ENCODE measurements at regions not wholly inside any gene's neighbourhood (a gene's known extent, or its start where the extent isn't known, plus 50 kb on each side); places are given as distances from the start of the nearest gene placed in this dataset.

DNA sequence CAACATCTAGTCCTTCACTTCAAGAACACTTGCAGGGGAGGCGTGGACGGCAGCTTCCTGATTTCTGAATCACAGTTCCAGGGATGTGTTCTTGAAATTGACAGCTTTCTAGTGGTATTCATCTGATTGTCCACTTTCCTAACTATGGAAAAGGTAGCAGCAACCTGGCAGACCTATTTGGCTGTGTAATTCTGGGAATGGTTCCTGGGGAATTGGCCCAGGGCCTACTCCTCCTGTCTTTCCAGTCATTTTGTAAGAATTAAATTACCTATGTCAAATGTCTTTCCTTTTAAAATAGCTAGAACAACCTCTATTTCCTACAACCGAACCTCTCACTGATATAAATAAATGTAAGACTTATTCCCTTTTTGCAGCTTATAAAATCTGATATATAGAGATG is 85.5 kb upstream of the RSPO3 start:
- Mint-ChIP-seq H3K36me3 (no peaks in the 10 kb centered on the region), H3K4me1 (no peaks in the 10 kb centered on the region), H3K27me3 (no peaks in the 10 kb centered on the region), H3K27ac (no peak overlapping the region), H3K9me3 (peaks cover 0 to 5% (median 0%) of the 10 kb centered on the region in 7 donors), H3K4me3 (no peak overlapping the region)
- H3K9me3 ChIP-seq (ENCODE audit: control insufficient read depth in 2 of 2, low read length in 2 of 2), result no peaks in the 10 kb centered on the region
- no peak for DNase-seq
- no peaks in the 10 kb centered on the region for H3K4me1 ChIP-seq (ENCODE audit: control insufficient read depth, insufficient read depth, low read length, poor library complexity, severe bottlenecking)
- ATAC-seq (ENCODE audit: low read depth in 2 of 2), result no peak
- H3K27ac ChIP-seq (ENCODE audit: insufficient read depth, low read length, poor library complexity, severe bottlenecking), result no peak overlapping the region
- H3K27me3 ChIP-seq (ENCODE audit: control insufficient read depth, insufficient read depth, low read length), result no peaks in the 10 kb centered on the region
- H3K4me3 ChIP-seq (ENCODE audit: low read depth, low read length), result no peak overlapping the region
- no peaks in the 10 kb centered on the region for H3K36me3 ChIP-seq (ENCODE audit: control insufficient read depth, insufficient read depth, low read length)

DNA sequence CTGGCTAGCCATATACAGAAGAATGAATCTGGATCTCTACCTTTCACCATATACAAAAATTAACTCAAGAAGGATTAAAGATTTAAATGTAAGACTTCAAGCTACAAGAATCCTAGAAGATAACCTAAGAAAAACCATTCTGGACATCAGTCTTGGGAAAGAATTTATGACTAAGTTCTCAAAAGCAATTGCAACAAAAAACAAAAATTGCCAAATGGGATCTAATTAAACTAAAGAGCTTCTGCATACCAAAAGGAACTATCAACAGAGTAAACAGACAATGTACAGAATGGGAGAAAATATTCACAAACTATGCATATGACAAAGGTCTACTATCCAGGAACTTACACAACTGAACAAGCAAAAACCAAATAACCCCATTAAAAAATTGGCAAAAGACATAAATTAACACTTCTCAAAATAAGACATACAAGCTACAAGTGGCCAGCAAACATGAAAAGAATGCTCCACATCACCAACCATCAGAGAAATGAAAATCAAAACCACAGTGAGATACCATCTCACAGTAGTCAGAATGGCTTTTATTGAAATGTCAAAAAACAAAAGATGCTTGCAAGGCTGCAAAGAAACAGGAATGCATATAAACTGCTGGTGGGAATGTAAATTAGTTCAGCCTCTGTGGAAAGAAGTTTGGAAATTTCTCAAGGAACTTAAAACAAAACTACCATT is 66.8 kb upstream of the RSPO3 start:
- H3K36me3 Mint-ChIP-seq, result no peaks in the 10 kb centered on the region
- ATAC-seq (ENCODE audit: low read depth in 2 of 2), result no peak

DNA sequence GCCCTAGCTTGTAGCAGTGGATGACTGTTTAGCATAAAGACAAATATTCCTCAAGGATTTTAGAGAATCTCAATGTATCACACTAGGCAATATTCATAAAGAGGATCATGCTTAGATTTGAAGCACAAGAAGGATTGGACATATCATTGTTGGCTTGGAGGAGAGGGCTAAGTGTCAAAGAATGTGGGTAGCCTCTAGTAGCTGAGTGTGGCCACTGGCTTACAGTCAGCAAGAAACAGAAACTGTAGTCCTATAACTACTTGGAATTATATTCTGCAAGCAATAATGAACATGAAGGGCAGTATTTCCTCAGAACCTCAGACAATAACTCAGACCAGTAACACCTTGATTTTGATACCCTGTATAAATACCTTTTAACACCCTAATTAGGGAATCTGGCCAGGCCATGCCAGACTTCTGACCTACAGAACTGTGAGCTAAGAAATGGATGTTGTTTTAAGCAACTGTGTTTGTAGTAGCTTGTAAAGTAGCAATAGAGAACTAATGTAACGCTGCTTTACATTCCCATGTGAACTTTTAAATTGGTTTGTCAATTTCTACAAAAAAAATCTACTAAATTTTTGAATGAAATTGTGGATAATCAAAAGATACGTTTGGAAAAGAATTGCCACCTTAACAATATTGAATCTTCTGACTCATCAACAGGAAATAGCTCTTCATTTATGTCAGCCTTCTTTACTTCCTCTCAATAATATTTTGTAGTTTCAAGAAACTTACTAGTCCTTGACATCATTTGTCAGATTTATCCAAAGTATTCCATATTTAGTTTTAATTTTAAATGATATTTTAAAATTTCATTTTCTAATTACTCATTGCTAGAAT is 65.2 kb upstream of the RSPO3 start:
- H3K27ac Mint-ChIP-seq, result peak overlapping the region in 1 of 3 donors; percentile 24
- no peaks in the 10 kb centered on the region for H3K36me3 ChIP-seq (ENCODE audit: control insufficient read depth, insufficient read depth, low read length)
- no peaks in the 10 kb centered on the region for H3K27me3 ChIP-seq (ENCODE audit: control insufficient read depth, insufficient read depth, low read length)
- ATAC-seq (ENCODE audit: low read depth in 2 of 2) (no peak), DNase-seq (no peak)
- no peaks in the 10 kb centered on the region for H3K4me1 ChIP-seq (ENCODE audit: control insufficient read depth, insufficient read depth, low read length, poor library complexity, severe bottlenecking)
- H3K27ac ChIP-seq (ENCODE audit: insufficient read depth, low read length, poor library complexity, severe bottlenecking), result no peak overlapping the region
- no peaks in the 10 kb centered on the region for H3K27me3 Mint-ChIP-seq
- no peaks in the 10 kb centered on the region for H3K9me3 ChIP-seq (ENCODE audit: control insufficient read depth in 2 of 2, low read length in 2 of 2)
- peaks cover 0 to 2% (median 0%) of the 10 kb centered on the region in 4 donors for H3K4me1 Mint-ChIP-seq
- no peaks in the 10 kb centered on the region for H3K36me3 Mint-ChIP-seq
- peaks cover 0 to 7% (median 2%) of the 10 kb centered on the region in 7 donors for H3K9me3 Mint-ChIP-seq
- H3K4me3 ChIP-seq (ENCODE audit: low read depth, low read length), result no peak overlapping the region
- H3K4me3 Mint-ChIP-seq, result no peak overlapping the region

More for the DNA sequence above, 66.8 kb upstream of the RSPO3 start:
- Mint-ChIP-seq H3K27me3 (no peaks in the 10 kb centered on the region), H3K4me3 (no peak overlapping the region), H3K27ac (no peak overlapping the region), H3K9me3 (peaks cover 0 to 15% (median 2%) of the 10 kb centered on the region in 7 donors), H3K4me1 (peaks cover 0 to 2% (median 0%) of the 10 kb centered on the region in 4 donors)
- H3K27me3 ChIP-seq (ENCODE audit: control insufficient read depth, insufficient read depth, low read length), result no peaks in the 10 kb centered on the region
- no peak for DNase-seq
- H3K4me1 ChIP-seq (ENCODE audit: control insufficient read depth, insufficient read depth, low read length, poor library complexity, severe bottlenecking), result no peaks in the 10 kb centered on the region
- H3K4me3 ChIP-seq (ENCODE audit: low read depth, low read length), result no peak overlapping the region
- no peaks in the 10 kb centered on the region for H3K36me3 ChIP-seq (ENCODE audit: control insufficient read depth, insufficient read depth, low read length)
- no peaks in the 10 kb centered on the region for H3K9me3 ChIP-seq (ENCODE audit: control insufficient read depth in 2 of 2, low read length in 2 of 2)
- no peak overlapping the region for H3K27ac ChIP-seq (ENCODE audit: insufficient read depth, low read length, poor library complexity, severe bottlenecking)

GRCh38 chr6:127053875-127054235 is 64.6 kb upstream of the RSPO3 start:
- no peaks in the 10 kb centered on the region for H3K27me3 ChIP-seq (ENCODE audit: control insufficient read depth, insufficient read depth, low read length)
- Mint-ChIP-seq H3K27me3 (no peaks in the 10 kb centered on the region), H3K27ac (no peak overlapping the region), H3K36me3 (no peaks in the 10 kb centered on the region), H3K4me3 (no peak overlapping the region), H3K9me3 (peaks cover 0 to 7% (median 2%) of the 10 kb centered on the region in 7 donors), H3K4me1 (peaks cover 0 to 2% (median 0%) of the 10 kb centered on the region in 4 donors)
- H3K9me3 ChIP-seq (ENCODE audit: control insufficient read depth in 2 of 2, low read length in 2 of 2), result no peaks in the 10 kb centered on the region
- no peak overlapping the region for H3K27ac ChIP-seq (ENCODE audit: insufficient read depth, low read length, poor library complexity, severe bottlenecking)
- ATAC-seq (ENCODE audit: low read depth in 2 of 2) (no peak), DNase-seq (no peak)
- no peaks in the 10 kb centered on the region for H3K36me3 ChIP-seq (ENCODE audit: control insufficient read depth, insufficient read depth, low read length)
- no peak overlapping the region for H3K4me3 ChIP-seq (ENCODE audit: low read depth, low read length)
- no peaks in the 10 kb centered on the region for H3K4me1 ChIP-seq (ENCODE audit: control insufficient read depth, insufficient read depth, low read length, poor library complexity, severe bottlenecking)

GRCh38 chr6:127058027-127058426 is 60.4 kb upstream of the RSPO3 start:
- no peak for ATAC-seq (ENCODE audit: low read depth in 2 of 2)

DNA sequence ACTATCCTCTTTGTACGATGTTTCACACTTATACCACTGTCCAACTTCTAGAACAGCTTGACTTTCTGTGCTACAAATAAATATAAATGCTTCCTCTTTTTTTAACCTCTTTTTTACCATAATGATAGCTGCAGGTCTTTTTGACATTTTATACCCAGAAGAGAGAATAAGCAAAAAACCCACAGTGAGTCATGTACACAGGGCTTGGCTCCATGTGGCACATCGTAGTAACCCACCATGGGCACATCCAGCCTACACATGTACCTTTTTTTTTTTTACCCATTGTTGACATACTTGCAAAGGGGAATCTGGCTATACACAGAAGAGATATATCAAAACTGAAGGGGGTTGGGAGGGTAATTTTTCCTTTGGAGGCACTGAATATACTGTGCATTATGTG is 59.5 kb upstream of the RSPO3 start:
- Mint-ChIP-seq H3K9me3 (peaks cover 0 to 4% (median 0%) of the 10 kb centered on the region in 7 donors), H3K36me3 (no peaks in the 10 kb centered on the region), H3K4me3 (no peak overlapping the region), H3K27me3 (no peaks in the 10 kb centered on the region), H3K4me1 (peaks cover 0 to under 1% (median 0%) of the 10 kb centered on the region in 4 donors), H3K27ac (no peak overlapping the region)
- no peak overlapping the region for H3K27ac ChIP-seq (ENCODE audit: insufficient read depth, low read length, poor library complexity, severe bottlenecking)
- H3K36me3 ChIP-seq (ENCODE audit: control insufficient read depth, insufficient read depth, low read length), result no peaks in the 10 kb centered on the region
- H3K4me3 ChIP-seq (ENCODE audit: low read depth, low read length), result no peak overlapping the region
- no peaks in the 10 kb centered on the region for H3K9me3 ChIP-seq (ENCODE audit: control insufficient read depth in 2 of 2, low read length in 2 of 2)
- ATAC-seq (ENCODE audit: low read depth in 2 of 2), result no peak
- H3K4me1 ChIP-seq (ENCODE audit: control insufficient read depth, insufficient read depth, low read length, poor library complexity, severe bottlenecking), result no peaks in the 10 kb centered on the region
- H3K27me3 ChIP-seq (ENCODE audit: control insufficient read depth, insufficient read depth, low read length), result no peaks in the 10 kb centered on the region
- no peak for DNase-seq

More at GRCh38 chr6:127058027-127058426, 60.4 kb upstream of the RSPO3 start:
- peaks cover 0 to 2% (median 0%) of the 10 kb centered on the region in 4 donors for H3K4me1 Mint-ChIP-seq
- Histone ChIP-seq H3K4me1 (ENCODE audit: control insufficient read depth, insufficient read depth, low read length, poor library complexity, severe bottlenecking) (no peaks in the 10 kb centered on the region), H3K4me3 (ENCODE audit: low read depth, low read length) (no peak overlapping the region), H3K9me3 (ENCODE audit: control insufficient read depth in 2 of 2, low read length in 2 of 2) (no peaks in the 10 kb centered on the region), H3K27ac (ENCODE audit: insufficient read depth, low read length, poor library complexity, severe bottlenecking) (no peak overlapping the region), H3K27me3 (ENCODE audit: control insufficient read depth, insufficient read depth, low read length) (no peaks in the 10 kb centered on the region), H3K36me3 (ENCODE audit: control insufficient read depth, insufficient read depth, low read length) (no peaks in the 10 kb centered on the region)
- no peak for DNase-seq
- H3K27ac Mint-ChIP-seq, result no peak overlapping the region
- peaks cover 0 to 4% (median 0%) of the 10 kb centered on the region in 7 donors for H3K9me3 Mint-ChIP-seq
- no peak overlapping the region for H3K4me3 Mint-ChIP-seq
- H3K36me3 Mint-ChIP-seq, result no peaks in the 10 kb centered on the region
- no peaks in the 10 kb centered on the region for H3K27me3 Mint-ChIP-seq
